GM12878 (cell line): ENCODE measurements at regions not wholly inside any gene's neighbourhood (a gene's known extent, or its start where the extent isn't known, plus 50 kb on each side); places are given as distances from the start of the nearest gene placed in this dataset.

Experiments
- BCL11A ChIP-seq: IDR thresholded peaks from 2 replicates; pipeline ENCODE4 v1.6.1; 2011; ENCODE audit warnings: low read depth, low read length
- BCLAF1 ChIP-seq: fragments of 450-650 bp; IDR thresholded peaks from 2 replicates; pipeline ENCODE4 v1.6.1; 2017; ENCODE audit warnings: antibody characterized with exemption, mild to moderate bottlenecking, moderate library complexity
- E2F4 ChIP-seq: IDR thresholded peaks from 2 replicates; pipeline ENCODE4 v1.6.1; 2012; ENCODE audit warnings: low read depth, low read length, improper control_type of control experiment
- KLF5 ChIP-seq: fragments of 450-650 bp; IDR thresholded peaks from 2 replicates; pipeline ENCODE4 v1.6.1; 2014; ENCODE audit warnings: mild to moderate bottlenecking; ENCODE audit not compliant: partially characterized antibody
- MTA2 ChIP-seq: fragments of 450-650 bp; IDR thresholded peaks from 2 replicates; pipeline ENCODE4 v1.6.1; 2016; ENCODE audit warnings: low read depth, mild to moderate bottlenecking, moderate library complexity
- MXI1 ChIP-seq: fragments of 150-350 bp; IDR thresholded peaks from 2 replicates; pipeline ENCODE4 v1.6.1; 2011; ENCODE audit warnings: low read depth, mild to moderate bottlenecking, inconsistent platforms, low read length, improper control_type of control experiment
- NKRF ChIP-seq: fragments of 450-650 bp; conservative IDR thresholded peaks from 2 replicates; pipeline ENCODE4 v1.6.1; 2017; ENCODE audit warnings: mild to moderate bottlenecking, moderate library complexity
- POU2F2 ChIP-seq: IDR thresholded peaks from 3 replicates; pipeline ENCODE4 v1.6.1; 2011; ENCODE audit warnings: low read depth, mild to moderate bottlenecking, low read length, borderline replicate concordance
- RELA ChIP-seq: fragments of 450-650 bp; IDR thresholded peaks from 2 replicates; pipeline ENCODE4 v1.8.0; 2014; ENCODE audit warnings: borderline replicate concordance; ENCODE audit not compliant: partially characterized antibody
- STAT1 ChIP-seq: fragments of 450-650 bp; conservative IDR thresholded peaks from 2 replicates; pipeline ENCODE4 v1.6.1; 2014; ENCODE audit warnings: antibody characterized with exemption, mild to moderate bottlenecking
- WRNIP1 ChIP-seq: IDR thresholded peaks from 2 replicates; pipeline ENCODE4 v1.6.1; 2011; ENCODE audit warnings: low read depth, low read length, improper control_type of control experiment, borderline replicate concordance
- ZNF274 ChIP-seq: IDR thresholded peaks from one replicate; pipeline ENCODE4 v1.8.0; 2011; ENCODE audit not compliant: insufficient read length, insufficient read depth
- ZNF592 ChIP-seq: fragments of 450-650 bp; IDR thresholded peaks from 2 replicates; pipeline ENCODE4 v1.6.1; 2017; ENCODE audit warnings: mild to moderate bottlenecking, moderate library complexity
- ZNF622 ChIP-seq: fragments of 450-650 bp; IDR thresholded peaks from 2 replicates; pipeline ENCODE4 v1.6.1; 2017; ENCODE audit warnings: mild to moderate bottlenecking, inconsistent platforms

GRCh38 chr6:169847141-169847674, 95.8 kb downstream of the ERMARD start (continued):
- TF ChIP-seq ZNF592 (no peak), RELA (no peak), NKRF (no peak), E2F4 (no peak), MXI1 (no peak), WRNIP1 (no peak), ZNF622 (no peak), BCL11A (no peak), POU2F2 (no peak), KLF5 (no peak), STAT1 (no peak), ZNF274 (no peak), BCLAF1 (no peak), MTA2 (no peak)
